Pancreas (tissue), 10 donors: ENCODE measurements at regions not wholly inside any gene's neighbourhood (a gene's known extent, or its start where the extent isn't known, plus 50 kb on each side); places are given as distances from the start of the nearest gene placed in this dataset.

ENCODE experiments used
- ATAC-seq, 4 donors: fragments of 200-7000 bp; cut with Tn5 transposase; one replicate each; pipeline versions ENCODE4 v1.8.0 to v1.9.1; 2020; ENCODE audit warnings: mild to moderate bottlenecking in 4 of 4, moderate library complexity in 4 of 4
- DNase-seq, 6 donors: peaks; one replicate each; pipeline ENCODE4 v3.0.0-alpha.2; 2020
- FAIRE-seq: peaks from 2 replicates; lab custom pipeline; 2012; peaks lifted over from hg19 to GRCh38; lab: Jason Lieb, UNC
- H3K27ac ChIP-seq, 4 donors: fragments of 200-600 bp; sonication (generic); 1 replicate in 3 of 4; 2 replicates in 1 of 4; pipeline versions ENCODE4 v1.5.0 to v1.8.0; 2020
- H3K27me3 ChIP-seq, 4 donors: fragments of 200-600 bp; one replicate each; pipeline ENCODE4 v1.8.0; 2021
- H3K36me3 ChIP-seq, 3 donors: fragments of 200-600 bp; sonication (generic) in 1 of 3; one replicate each; pipeline versions ENCODE4 v1.5.0 to v1.8.0; 2020 to 2021
- H3K4me1 ChIP-seq, 3 donors: fragments of 200-600 bp; one replicate each; pipeline ENCODE4 v1.8.0; 2021
- H3K4me3 ChIP-seq, 4 donors: fragments of 200-600 bp; sonication (generic) in 2 of 4; one replicate each; pipeline versions ENCODE4 v1.5.0 to v1.8.0; 2020 to 2021
- H3K9me3 ChIP-seq, 4 donors: fragments of 200-600 bp; one replicate each; pipeline ENCODE4 v1.8.0; 2021
- WGBS, 2 donors: extraction: QIAGEN DNeasy Blood & Tissue Kit; methylation state at CpG; one replicate each; pipeline ENCODE4 v1.1.7; 2013; 5-methylcytosine and 5-hydroxymethylcytosine counted together
- intact Hi-C, 3 donors: fragments of 100-400 bp; cut with DNase I; formaldehyde crosslinking; loops; one replicate each; pipeline versions ENCODE4 v1.11.1 to v1.14.2; 2022
- TF ChIP-seq, protein P1 (sequence below), 4 donors: fragments of 200-600 bp; sonication (generic) in 3 of 4; IDR thresholded peaks; one replicate each; pipeline versions ENCODE4 v1.5.0 to v1.8.0; 2021; ENCODE audit warnings: antibody characterized with exemption in 4 of 4
- donor health status: healthy with polysubstance abuse.
- donor health status: DM: no; HTN: no; CAD: no; lungs with moderate emphysema.
- donor health status: DM: no; HTN: no; CAD: no.
- donor health status: control.
- donor health status: control.
- donor health status: Bipolar disorder and iron deficiency.
- donor health status: DM: yes; HTN: yes; CAD: no.
- donor health status: DM: no; HTN: no; CAD: no.
- donor health status: DM: no; HTN: no; CAD: no.
- donor health status: DM: yes; HTN: yes; CAD: no.

DNA sequence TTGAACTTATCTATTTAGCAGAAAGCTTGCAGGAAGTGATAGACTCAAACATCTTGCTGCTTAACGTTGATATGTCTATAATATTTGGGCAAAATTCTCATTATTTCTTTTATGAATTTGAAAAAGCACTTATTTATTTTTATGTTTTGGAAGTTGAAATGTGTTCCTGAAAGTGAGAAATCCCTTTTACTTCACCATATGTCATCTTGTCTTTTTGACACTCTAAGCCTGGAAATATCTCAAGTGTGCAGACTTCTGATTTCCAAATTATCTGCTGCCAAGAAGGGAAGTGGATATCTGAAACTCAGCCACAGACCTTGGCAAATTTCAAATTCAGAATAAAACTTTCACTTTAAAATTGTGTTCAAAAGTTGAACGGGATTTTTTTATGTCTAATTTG is 368.7 kb upstream of the MANEA start:
- Histone ChIP-seq H3K36me3 (no peaks in the 10 kb centered on the region), H3K27me3 (no peaks in the 10 kb centered on the region), H3K27ac (no peak overlapping the region), H3K4me1 (no peaks in the 10 kb centered on the region), H3K9me3 (no peaks in the 10 kb centered on the region), H3K4me3 (no peak overlapping the region)
- WGBS, 2 donors, result 32 to 39% methylated on average over 2 of the region's 2 CpGs
- no peak for DNase-seq
- TF ChIP-seq, protein P1, sequence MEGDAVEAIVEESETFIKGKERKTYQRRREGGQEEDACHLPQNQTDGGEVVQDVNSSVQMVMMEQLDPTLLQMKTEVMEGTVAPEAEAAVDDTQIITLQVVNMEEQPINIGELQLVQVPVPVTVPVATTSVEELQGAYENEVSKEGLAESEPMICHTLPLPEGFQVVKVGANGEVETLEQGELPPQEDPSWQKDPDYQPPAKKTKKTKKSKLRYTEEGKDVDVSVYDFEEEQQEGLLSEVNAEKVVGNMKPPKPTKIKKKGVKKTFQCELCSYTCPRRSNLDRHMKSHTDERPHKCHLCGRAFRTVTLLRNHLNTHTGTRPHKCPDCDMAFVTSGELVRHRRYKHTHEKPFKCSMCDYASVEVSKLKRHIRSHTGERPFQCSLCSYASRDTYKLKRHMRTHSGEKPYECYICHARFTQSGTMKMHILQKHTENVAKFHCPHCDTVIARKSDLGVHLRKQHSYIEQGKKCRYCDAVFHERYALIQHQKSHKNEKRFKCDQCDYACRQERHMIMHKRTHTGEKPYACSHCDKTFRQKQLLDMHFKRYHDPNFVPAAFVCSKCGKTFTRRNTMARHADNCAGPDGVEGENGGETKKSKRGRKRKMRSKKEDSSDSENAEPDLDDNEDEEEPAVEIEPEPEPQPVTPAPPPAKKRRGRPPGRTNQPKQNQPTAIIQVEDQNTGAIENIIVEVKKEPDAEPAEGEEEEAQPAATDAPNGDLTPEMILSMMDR (IDR thresholded peaks at IDR 0.05), result no peak
- ATAC-seq, result no peak
- intact Hi-C loops, result no loop called here
- no peak for FAIRE-seq

DNA sequence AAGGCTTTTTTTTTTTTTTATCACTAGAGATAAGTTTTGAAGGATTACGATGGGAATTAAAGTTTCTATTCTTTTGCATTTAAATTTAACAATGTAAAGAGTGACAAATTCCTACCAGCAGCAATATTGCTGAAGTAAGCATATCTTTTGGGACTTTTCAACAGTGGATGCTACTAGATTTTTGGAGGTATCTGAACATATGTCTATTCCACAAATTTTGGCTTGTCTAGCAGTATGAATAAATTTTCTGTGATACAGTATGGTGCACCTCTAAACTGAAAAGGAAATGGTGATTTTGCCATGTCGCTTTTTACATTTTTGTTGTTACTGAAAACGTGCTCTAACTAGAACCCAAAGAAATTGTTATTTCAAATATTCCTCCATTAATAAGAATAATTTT is 368.3 kb upstream of the MANEA start:
- no peak for FAIRE-seq
- Histone ChIP-seq H3K27me3 (no peaks in the 10 kb centered on the region), H3K36me3 (no peaks in the 10 kb centered on the region), H3K4me3 (no peak overlapping the region), H3K27ac (no peak overlapping the region), H3K9me3 (no peaks in the 10 kb centered on the region), H3K4me1 (no peaks in the 10 kb centered on the region)
- DNase-seq, result no peak
- WGBS, 2 donors, result 48 to 66% methylated on average over 3 of the region's 3 CpGs
- TF ChIP-seq, protein P1 (IDR thresholded peaks at IDR 0.05), result no peak
- intact Hi-C loops, result no loop called here
- ATAC-seq, result no peak

- H3K36me3 ChIP-seq, result no peaks in the 10 kb centered on the region
- TF ChIP-seq, protein P1 (IDR thresholded peaks at IDR 0.05), result no peak
- H3K27ac ChIP-seq, result no peak overlapping the region
- H3K9me3 ChIP-seq, result no peaks in the 10 kb centered on the region
- no peak overlapping the region for H3K4me3 ChIP-seq
- 21 to 34% methylated on average over 1 of the region's 1 CpG for WGBS, 2 donors
- DNase-seq (no peak), FAIRE-seq (no peak), ATAC-seq (no peak)
- intact Hi-C loops, result no loop called here
- H3K27me3 ChIP-seq, result no peaks in the 10 kb centered on the region
- no peaks in the 10 kb centered on the region for H3K4me1 ChIP-seq
These were observed 360.8 kb upstream of the MANEA start for GRCh38 chr6:95216555-95216954.

- ATAC-seq (no peak), FAIRE-seq (no peak), DNase-seq (no peak)
- WGBS, 2 donors, result 13 to 15% methylated on average over 5 of the region's 5 CpGs
- Histone ChIP-seq H3K36me3 (no peaks in the 10 kb centered on the region), H3K4me1 (no peaks in the 10 kb centered on the region), H3K4me3 (no peak overlapping the region), H3K9me3 (no peaks in the 10 kb centered on the region), H3K27me3 (peaks cover 0 to 10% (median 2%) of the 10 kb centered on the region in 4 donors), H3K27ac (no peak overlapping the region)
- intact Hi-C loops, result no loop called here
- TF ChIP-seq, protein P1 (IDR thresholded peaks at IDR 0.05), result no peak
These were observed 350.0 kb upstream of the MANEA start for GRCh38 chr6:95227351-95227750.

DNA sequence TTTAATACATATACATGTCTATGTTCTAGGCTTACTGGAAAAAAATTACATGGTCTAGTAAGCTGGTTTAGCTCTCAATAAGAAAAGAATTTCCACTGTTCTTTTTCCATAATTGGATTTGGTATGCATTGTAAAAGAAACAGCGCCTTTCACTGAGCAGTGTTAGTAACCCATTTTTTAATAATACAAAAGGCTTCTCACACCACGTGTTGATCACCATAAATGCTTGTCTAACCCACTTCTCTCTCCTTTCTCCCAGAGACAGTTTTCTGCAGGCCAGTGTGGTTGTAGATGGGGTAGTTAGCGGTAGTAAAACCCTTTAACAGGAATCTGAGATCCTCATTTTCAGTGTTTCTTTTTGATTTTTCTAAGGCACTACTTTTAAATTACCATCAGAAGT is 348.7 kb upstream of the MANEA start:
- Histone ChIP-seq H3K4me1 (no peaks in the 10 kb centered on the region), H3K36me3 (no peaks in the 10 kb centered on the region), H3K27ac (no peak overlapping the region), H3K9me3 (no peaks in the 10 kb centered on the region), H3K27me3 (peaks cover 0 to 10% (median 2%) of the 10 kb centered on the region in 4 donors), H3K4me3 (no peak overlapping the region)
- TF ChIP-seq, protein P1 (IDR thresholded peaks at IDR 0.05), result no peak
- DNase-seq (no peak), FAIRE-seq (no peak), ATAC-seq (no peak)
- intact Hi-C loops, result no loop called here
- WGBS, 2 donors, result 52 to 63% methylated on average over 3 of the region's 3 CpGs
